Activated CD4-positive, alpha-beta memory T cell treated with anti-CD3 and anti-CD28 coated beads for 36 hours (primary cell): ENCODE measurements at regions not wholly inside any gene's neighbourhood (a gene's known extent, or its start where the extent isn't known, plus 50 kb on each side); places are given as distances from the start of the nearest gene placed in this dataset.

Source experiments
- CTCF ChIA-PET: fragments of 350-600 bp; sonication (Branson Sonifier 250); formaldehyde crosslinking; loops from one replicate; lab custom pipeline; 2021; ENCODE audit warnings: antibody characterized with exemption, inconsistent platforms; lab: Charles Lee
- POLR2A ChIA-PET: fragments of 350-600 bp; sonication (Branson Sonifier 250); formaldehyde crosslinking; loops from one replicate; lab custom pipeline; 2021; ENCODE audit warnings: antibody characterized with exemption; lab: Charles Lee
- DNase-seq: peaks from one replicate; pipeline ENCODE4 v3.0.0-alpha.2; 2020
- H3K27ac Mint-ChIP-seq: one replicate; pipeline ENCODE4 v1.8.0; 2021; ENCODE audit warnings: mixed read lengths
- H3K27me3 Mint-ChIP-seq: one replicate; pipeline ENCODE4 v1.8.0; 2021; ENCODE audit warnings: mixed read lengths
- H3K36me3 Mint-ChIP-seq: one replicate; pipeline ENCODE4 v1.8.0; 2021; ENCODE audit warnings: mixed read lengths
- H3K4me1 Mint-ChIP-seq: one replicate; pipeline ENCODE4 v1.8.0; 2021; ENCODE audit warnings: low read depth, mixed read lengths
- H3K4me3 Mint-ChIP-seq: one replicate; pipeline ENCODE4 v1.8.0; 2021; ENCODE audit warnings: mild to moderate bottlenecking, mixed read lengths
- H3K9me3 Mint-ChIP-seq: one replicate; pipeline ENCODE4 v1.8.0; 2021; ENCODE audit warnings: mixed read lengths
- intact Hi-C: fragments of 100-400 bp; cut with micrococcal nuclease; formaldehyde crosslinking; loops from one replicate; pipeline ENCODE4 v1.15.1; 2023

DNA sequence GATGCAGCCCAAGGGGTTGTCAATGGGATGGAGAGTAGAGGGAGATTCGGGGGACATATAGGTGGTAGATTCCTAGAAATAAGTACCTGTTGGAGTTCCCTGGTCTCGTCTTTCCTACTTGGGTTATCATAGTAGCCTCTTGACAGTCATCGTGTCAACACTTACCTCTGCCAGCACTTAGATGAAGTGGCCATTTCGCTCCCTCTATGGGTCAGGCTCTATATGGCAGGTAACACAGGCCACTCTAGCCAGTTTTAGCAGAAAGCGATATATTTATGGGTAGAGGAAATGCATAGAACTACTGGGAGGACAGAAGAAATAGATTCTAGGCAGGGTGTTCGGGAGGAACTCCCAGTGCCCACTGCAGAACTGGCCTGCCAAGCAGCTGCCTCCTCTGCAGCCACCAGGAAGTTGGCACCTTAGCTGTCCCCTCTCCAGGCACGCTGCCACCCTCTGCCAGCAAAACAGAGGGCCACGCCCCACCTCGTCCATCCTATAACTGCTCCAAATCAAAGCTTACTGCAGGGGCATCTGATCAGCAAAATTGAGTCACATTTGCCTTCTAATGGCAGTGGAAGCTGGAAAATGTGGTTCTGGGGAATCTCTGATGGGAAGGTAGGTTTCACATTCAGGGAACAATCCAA, 181.3 kb downstream of the INSIG2 start:
- no peak overlapping the region for H3K4me3 Mint-ChIP-seq
- ChIA-PET CTCF (no interaction called here), POLR2A (no interaction called here)
- H3K4me1 Mint-ChIP-seq: no peaks in the 10 kb centered on the region
- no peaks in the 10 kb centered on the region for H3K36me3 Mint-ChIP-seq
- peaks cover 3% of the 10 kb centered on the region for H3K27me3 Mint-ChIP-seq
- H3K9me3 Mint-ChIP-seq: no peaks in the 10 kb centered on the region
- intact Hi-C loops: no loop called here
- DNase-seq: no peak
- no peak overlapping the region for H3K27ac Mint-ChIP-seq

- no peaks in the 10 kb centered on the region for H3K4me1 Mint-ChIP-seq
- CTCF ChIA-PET: no interaction called here
- H3K4me3 Mint-ChIP-seq: no peak overlapping the region
- no peaks in the 10 kb centered on the region for H3K9me3 Mint-ChIP-seq
- DNase-seq: no peak
- intact Hi-C loops: no loop called here
- H3K36me3 Mint-ChIP-seq: no peaks in the 10 kb centered on the region
- H3K27me3 Mint-ChIP-seq: no peaks in the 10 kb centered on the region
- no peak overlapping the region for H3K27ac Mint-ChIP-seq
- POLR2A ChIA-PET: no interaction called here
Measured at GRCh38 chr2:118268268-118268667, 180.0 kb downstream of the INSIG2 start.

- Mint-ChIP-seq H3K27ac (no peak overlapping the region), H3K4me3 (no peak overlapping the region), H3K4me1 (no peaks in the 10 kb centered on the region), H3K36me3 (no peaks in the 10 kb centered on the region), H3K27me3 (no peaks in the 10 kb centered on the region), H3K9me3 (no peaks in the 10 kb centered on the region)
- CTCF ChIA-PET: no interaction called here
- no peak for DNase-seq
- POLR2A ChIA-PET: no interaction called here
- intact Hi-C loops: no loop called here
Measured at GRCh38 chr2:118265873-118266455, 177.7 kb downstream of the INSIG2 start.

DNA sequence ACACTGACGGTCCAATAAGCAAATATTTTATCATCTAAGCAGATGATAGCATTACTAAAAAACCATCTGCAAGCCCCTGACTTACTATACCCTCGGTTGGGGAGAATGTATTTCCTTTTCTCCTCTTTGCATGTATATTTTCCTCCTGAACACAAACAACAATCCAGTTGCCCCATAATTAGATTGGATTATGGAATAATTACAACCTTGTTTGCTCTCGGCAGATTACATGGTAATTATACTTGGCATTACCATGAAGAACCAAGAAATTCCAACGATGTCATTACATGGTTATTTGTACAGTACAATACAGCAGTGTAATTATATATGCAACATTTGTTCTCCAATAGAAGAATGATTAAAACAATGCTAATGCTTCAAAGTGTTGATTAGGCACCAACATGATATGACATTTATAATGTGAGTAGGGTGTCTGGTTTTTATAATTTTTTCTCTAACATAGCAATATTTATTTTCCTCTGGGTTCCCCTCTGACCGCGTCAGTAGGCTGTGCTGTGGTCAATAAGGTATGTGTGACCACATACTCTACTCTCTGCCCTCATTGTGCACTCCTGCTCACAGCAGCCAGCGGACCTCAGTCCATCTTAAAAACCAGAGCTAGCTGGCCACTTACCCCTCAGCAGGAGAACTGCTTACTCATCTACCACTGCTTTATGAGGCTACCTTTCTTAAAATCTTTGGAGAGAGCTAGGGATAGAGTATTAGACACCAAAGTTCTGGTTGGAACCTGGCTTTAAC, 176.1 kb downstream of the INSIG2 start:
- no peaks in the 10 kb centered on the region for H3K9me3 Mint-ChIP-seq
- no peak overlapping the region for H3K4me3 Mint-ChIP-seq
- ChIA-PET POLR2A (no interaction called here), CTCF (no interaction called here)
- intact Hi-C loops: no loop called here
- no peak overlapping the region for H3K27ac Mint-ChIP-seq
- H3K4me1 Mint-ChIP-seq: no peaks in the 10 kb centered on the region
- no peaks in the 10 kb centered on the region for H3K36me3 Mint-ChIP-seq
- H3K27me3 Mint-ChIP-seq: peaks cover 5% of the 10 kb centered on the region
- DNase-seq: no peak

GRCh38 chr2:118257696-118258095, 169.4 kb downstream of the INSIG2 start:
- DNase-seq: no peak
- H3K4me1 Mint-ChIP-seq: no peaks in the 10 kb centered on the region
- no peaks in the 10 kb centered on the region for H3K9me3 Mint-ChIP-seq
- no peak overlapping the region for H3K27ac Mint-ChIP-seq
- intact Hi-C loops: no loop called here
- peaks cover 13% of the 10 kb centered on the region for H3K27me3 Mint-ChIP-seq
- no peak overlapping the region for H3K4me3 Mint-ChIP-seq
- POLR2A ChIA-PET: no interaction called here
- H3K36me3 Mint-ChIP-seq: no peaks in the 10 kb centered on the region
- CTCF ChIA-PET: no interaction called here

GRCh38 chr2:118255771-118256372, 167.6 kb downstream of the INSIG2 start:
- CTCF ChIA-PET: no interaction called here
- no peaks in the 10 kb centered on the region for H3K4me1 Mint-ChIP-seq

GRCh38 chr2:118255301-118255700, 167.0 kb downstream of the INSIG2 start:
- no peak for DNase-seq
- ChIA-PET POLR2A (no interaction called here), CTCF (no interaction called here)
- H3K9me3 Mint-ChIP-seq: no peaks in the 10 kb centered on the region
- H3K27ac Mint-ChIP-seq: no peak overlapping the region
- no peaks in the 10 kb centered on the region for H3K4me1 Mint-ChIP-seq
- H3K36me3 Mint-ChIP-seq: no peaks in the 10 kb centered on the region
- intact Hi-C loops: no loop called here
- H3K4me3 Mint-ChIP-seq: no peak overlapping the region
- H3K27me3 Mint-ChIP-seq: peaks cover 12% of the 10 kb centered on the region

More at GRCh38 chr2:118255771-118256372, 167.6 kb downstream of the INSIG2 start:
- DNase-seq: no peak
- H3K4me3 Mint-ChIP-seq: no peak overlapping the region
- intact Hi-C loops: no loop called here
- POLR2A ChIA-PET: no interaction called here
- peaks cover 13% of the 10 kb centered on the region for H3K27me3 Mint-ChIP-seq
- no peaks in the 10 kb centered on the region for H3K36me3 Mint-ChIP-seq
- H3K9me3 Mint-ChIP-seq: no peaks in the 10 kb centered on the region
- H3K27ac Mint-ChIP-seq: no peak overlapping the region

DNA sequence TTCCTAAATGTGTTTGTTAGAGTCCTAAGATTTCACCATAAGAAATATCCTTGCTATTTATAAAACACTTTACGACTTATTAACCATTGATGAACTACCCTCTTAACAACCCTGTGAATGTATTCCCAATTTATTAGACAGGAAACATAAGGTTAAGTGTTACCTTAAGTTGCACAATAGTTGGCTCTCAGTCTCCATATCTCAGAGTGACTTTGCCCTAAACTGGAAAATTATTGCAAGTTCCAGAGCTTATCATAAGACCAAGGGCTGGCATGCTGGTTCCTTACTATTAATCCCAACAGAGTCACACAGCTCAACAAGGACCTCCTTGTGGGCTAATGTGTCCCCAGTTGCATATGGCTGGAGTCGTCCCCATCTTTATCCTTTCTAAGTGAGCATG, 165.8 kb downstream of the INSIG2 start:
- CTCF ChIA-PET: no interaction called here
- intact Hi-C loops: no loop called here
- DNase-seq: no peak

DNA sequence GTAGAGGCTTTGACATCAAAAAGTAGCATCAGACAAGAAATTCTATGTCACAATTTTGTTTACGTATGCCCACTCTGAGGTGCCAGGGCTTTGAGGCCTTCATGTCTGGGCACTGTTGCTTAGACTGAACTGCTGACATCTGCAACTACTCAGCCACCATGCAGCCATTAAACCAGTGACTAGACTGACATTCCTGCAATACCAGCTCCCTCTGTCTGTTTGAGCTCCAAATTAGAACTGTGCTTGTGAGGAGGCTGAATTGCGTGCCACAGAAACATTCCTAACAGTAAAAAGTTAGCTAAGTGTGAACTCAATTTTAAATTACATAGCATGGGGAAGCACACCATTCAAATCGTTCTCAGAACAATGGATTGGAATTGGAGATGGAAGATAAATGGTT, 163.2 kb downstream of the INSIG2 start:
- H3K9me3 Mint-ChIP-seq: no peaks in the 10 kb centered on the region
- no peak overlapping the region for H3K4me3 Mint-ChIP-seq
- H3K36me3 Mint-ChIP-seq: no peaks in the 10 kb centered on the region
- no peak for DNase-seq
- H3K27ac Mint-ChIP-seq: no peak overlapping the region
- POLR2A ChIA-PET: no interaction called here
- peaks cover 12% of the 10 kb centered on the region for H3K27me3 Mint-ChIP-seq
- H3K4me1 Mint-ChIP-seq: no peaks in the 10 kb centered on the region
- intact Hi-C loops: no loop called here
- CTCF ChIA-PET: no interaction called here

More for the DNA sequence above, 165.8 kb downstream of the INSIG2 start:
- Mint-ChIP-seq H3K9me3 (no peaks in the 10 kb centered on the region), H3K4me3 (no peak overlapping the region), H3K27ac (no peak overlapping the region), H3K4me1 (no peaks in the 10 kb centered on the region), H3K36me3 (no peaks in the 10 kb centered on the region), H3K27me3 (peaks cover 12% of the 10 kb centered on the region)
- POLR2A ChIA-PET: no interaction called here

GRCh38 chr2:118250463-118250862, 162.2 kb downstream of the INSIG2 start:
- no peaks in the 10 kb centered on the region for H3K4me1 Mint-ChIP-seq
- DNase-seq: no peak
- no peaks in the 10 kb centered on the region for H3K36me3 Mint-ChIP-seq
- no peaks in the 10 kb centered on the region for H3K9me3 Mint-ChIP-seq
- no peak overlapping the region for H3K27ac Mint-ChIP-seq
- POLR2A ChIA-PET: no interaction called here
- peaks cover 9% of the 10 kb centered on the region for H3K27me3 Mint-ChIP-seq
- no peak overlapping the region for H3K4me3 Mint-ChIP-seq
- CTCF ChIA-PET: no interaction called here
- intact Hi-C loops: no loop called here

DNA sequence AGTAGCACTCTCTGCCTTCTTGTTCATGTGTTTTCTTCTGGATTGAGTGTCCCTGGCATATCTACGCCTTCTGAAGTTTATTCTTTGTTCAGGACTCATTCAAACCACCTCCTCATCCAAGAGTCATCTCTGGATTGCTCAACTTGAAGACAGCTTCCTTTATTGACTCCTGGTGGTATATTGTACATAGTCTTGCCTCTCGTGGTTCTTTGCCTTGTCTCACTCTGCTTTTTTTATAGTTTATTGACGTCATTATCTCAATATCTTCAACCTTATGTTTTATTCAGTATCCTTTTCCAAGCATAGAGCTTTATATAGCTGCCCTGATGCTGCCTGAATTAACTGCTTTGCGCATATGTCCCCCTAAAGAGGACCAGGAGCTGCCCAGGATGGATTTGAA, 161.7 kb downstream of the INSIG2 start:
- ChIA-PET CTCF (no interaction called here), POLR2A (no interaction called here)
- H3K9me3 Mint-ChIP-seq: no peaks in the 10 kb centered on the region
- no peaks in the 10 kb centered on the region for H3K4me1 Mint-ChIP-seq
- H3K27me3 Mint-ChIP-seq: peaks cover 7% of the 10 kb centered on the region
- H3K27ac Mint-ChIP-seq: no peak overlapping the region
- intact Hi-C loops: no loop called here
- no peak for DNase-seq
- H3K4me3 Mint-ChIP-seq: no peak overlapping the region
- H3K36me3 Mint-ChIP-seq: no peaks in the 10 kb centered on the region

- CTCF ChIA-PET: no interaction called here
- Mint-ChIP-seq H3K4me1 (no peaks in the 10 kb centered on the region), H3K27me3 (peaks cover 7% of the 10 kb centered on the region), H3K4me3 (no peak overlapping the region), H3K9me3 (no peaks in the 10 kb centered on the region), H3K36me3 (no peaks in the 10 kb centered on the region), H3K27ac (no peak overlapping the region)
- intact Hi-C loops: no loop called here
- DNase-seq: no peak
- POLR2A ChIA-PET: no interaction called here
Measured at GRCh38 chr2:118249531-118249930, 161.3 kb downstream of the INSIG2 start.
